Glomerular visceral epithelial cell (primary cell): ENCODE measurements at regions not wholly inside any gene's neighbourhood (a gene's known extent, or its start where the extent isn't known, plus 50 kb on each side); places are given as distances from the start of the nearest gene placed in this dataset.

ENCODE experiments used
- DNase-seq: peaks from one replicate; pipeline ENCODE4 v3.0.0-alpha.2; 2016; ENCODE audit errors: extremely low spot score

DNA sequence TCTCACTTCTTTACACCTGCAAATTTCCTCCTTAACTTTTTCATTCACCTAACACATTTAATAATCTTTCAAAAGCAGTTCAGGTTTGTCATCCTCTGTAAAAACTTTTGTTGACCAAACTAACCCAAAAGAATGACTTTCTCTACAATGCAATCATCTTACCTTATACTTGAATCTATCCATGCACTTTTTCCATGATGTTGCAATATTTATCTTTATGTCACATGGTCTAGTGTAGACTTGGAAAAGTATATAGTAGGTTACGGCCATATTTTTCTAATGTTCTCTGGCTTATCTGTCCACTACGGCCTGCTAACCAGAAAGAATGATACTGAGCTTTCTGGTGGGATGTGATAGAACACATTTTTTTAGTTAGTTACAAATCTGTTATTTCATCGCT, 431.0 kb upstream of the SOX9 start:
- DNase-seq = no peak

DNA sequence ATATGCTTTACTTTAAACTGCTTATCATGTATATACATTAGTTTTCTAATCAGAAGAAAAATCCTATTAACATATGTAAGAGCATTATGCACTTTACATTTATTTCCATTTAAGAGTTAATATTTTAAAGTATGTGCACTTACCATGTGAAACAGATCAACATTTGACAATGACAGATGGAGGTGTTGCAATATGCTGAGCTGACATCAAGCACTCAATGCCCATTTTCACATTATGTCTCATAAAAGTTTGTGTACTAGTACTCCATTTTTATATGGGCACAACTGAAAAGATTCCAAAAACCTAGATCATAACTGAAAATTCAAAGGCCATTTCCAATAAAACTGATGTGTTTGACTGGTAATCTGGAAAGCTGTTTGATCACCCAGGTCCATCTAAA, 420.9 kb upstream of the SOX9 start:
- no peak for DNase-seq

DNA sequence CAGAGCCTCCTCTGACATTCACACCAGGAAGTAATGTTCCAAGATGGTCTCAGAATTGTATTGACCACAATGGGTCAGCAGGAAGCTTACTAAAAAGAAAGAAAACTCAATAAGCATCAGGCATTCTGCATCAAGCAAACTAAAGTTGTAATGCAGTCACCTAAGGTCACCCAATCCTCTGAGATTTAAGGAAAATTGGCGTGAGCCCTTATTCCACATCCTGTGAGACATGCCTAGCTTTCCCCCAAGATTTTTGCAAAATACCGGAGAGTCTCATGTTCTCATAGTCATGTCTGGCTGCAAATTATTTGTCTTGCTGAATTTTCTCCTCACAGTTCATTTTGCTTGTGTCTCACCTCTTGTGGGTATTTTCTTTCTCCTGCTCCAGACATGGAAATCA, 417.1 kb upstream of the SOX9 start:
- no peak for DNase-seq

DNA sequence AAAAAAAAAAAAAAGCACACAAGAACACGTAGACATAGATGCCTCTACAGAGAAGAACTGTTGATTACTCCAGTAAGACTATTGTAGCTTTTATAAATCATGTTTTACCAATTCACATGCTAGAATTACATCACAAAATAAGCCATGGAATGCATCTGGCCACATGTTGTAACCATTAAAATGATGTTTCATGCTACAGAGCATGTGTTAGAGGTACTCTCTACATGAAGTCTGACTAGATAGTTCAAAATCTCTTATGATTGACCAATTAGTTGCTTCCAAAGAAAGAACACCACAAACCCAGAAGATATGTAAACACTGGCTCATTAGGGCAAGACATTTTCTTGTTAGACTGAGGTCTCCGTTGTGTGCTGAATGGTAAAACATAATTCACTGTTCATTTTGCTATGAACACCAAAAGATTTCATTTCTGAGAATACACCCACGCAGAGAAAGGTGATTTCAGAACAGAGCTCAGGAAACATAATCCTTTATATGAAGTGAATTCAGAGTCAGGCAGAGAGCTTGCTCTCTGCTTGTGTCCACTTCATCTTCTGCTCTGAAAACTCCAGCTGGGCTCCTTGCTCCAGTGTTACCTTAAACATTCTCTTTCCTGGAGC, 411.4 kb upstream of the SOX9 start:
- DNase-seq = no peak

DNA sequence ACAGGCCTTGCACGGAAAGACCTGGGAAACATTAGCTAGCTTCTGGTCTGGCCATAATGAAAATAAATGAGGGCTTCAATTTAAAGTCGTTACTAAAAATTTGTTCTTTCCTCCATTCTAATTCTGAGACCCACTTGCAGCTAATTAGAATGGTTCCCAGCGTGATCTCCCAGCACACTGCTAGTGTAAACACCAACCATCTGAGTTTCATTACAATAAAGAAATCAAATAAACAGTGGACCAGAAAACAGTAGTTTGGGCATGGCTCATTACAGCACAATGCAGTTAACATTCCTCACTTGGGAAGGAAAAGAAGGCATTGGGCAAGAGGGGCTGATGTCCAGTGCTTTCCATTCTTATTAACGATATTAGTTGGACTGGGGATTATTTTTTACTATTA, 410.9 kb upstream of the SOX9 start:
- DNase-seq = no peak

DNA sequence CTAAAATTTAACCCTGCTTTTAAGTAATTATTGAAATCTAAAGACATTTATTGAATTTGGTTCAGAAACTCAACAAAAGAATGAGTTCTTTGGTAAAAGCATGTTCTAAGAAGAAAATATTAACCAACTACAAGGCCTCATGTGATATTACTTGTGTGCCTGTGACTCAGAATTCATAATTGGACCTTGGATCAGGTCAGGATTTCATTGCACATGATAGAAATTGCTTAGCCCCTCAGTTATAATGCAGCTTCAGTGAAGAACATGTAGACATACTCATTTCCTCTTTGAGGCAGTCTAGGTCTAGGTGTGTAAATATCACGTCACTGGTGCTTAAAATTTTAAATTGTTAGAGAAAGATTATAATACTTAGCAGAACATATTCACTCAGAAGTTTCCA, 410.0 kb upstream of the SOX9 start:
- DNase-seq = no peak

DNA sequence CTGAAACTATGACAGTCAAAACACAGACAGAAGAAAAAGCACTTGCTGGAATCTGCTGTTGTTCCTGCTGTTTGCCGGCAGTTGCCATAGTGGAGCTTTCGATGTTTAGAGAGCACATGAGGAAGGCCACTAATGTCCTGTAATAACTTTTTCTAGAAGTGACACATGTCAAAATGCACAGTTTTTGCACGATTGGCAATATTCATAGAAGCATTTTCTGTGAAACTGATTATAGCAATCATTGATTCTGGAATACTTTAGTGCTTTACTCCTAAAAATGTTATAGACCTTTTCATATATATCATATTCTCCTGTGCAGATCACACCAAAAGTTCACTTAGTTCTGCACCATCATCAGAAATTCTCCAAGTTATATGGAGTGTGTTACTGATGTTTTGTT, 407.0 kb upstream of the SOX9 start:
- DNase-seq = no peak

DNA sequence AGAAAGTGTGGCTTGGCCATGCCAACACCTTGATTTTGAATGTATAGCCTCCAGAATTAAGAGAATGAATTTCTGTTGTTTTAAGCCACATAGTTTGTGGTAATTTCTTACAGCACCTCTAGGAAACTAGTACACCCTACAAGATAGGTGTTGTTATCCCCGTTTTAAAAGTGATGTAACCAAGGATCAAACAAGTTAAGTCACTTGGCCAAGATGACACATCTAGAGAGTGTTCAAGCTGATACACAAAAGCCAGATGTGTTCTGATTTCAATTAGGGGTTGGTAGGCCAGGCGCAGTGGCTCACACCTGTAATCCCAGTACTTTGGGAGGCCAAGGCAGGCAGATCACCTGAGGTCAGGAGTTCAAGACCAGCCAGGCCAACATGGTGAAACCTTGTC, 396.5 kb upstream of the SOX9 start:
- no peak for DNase-seq

DNA sequence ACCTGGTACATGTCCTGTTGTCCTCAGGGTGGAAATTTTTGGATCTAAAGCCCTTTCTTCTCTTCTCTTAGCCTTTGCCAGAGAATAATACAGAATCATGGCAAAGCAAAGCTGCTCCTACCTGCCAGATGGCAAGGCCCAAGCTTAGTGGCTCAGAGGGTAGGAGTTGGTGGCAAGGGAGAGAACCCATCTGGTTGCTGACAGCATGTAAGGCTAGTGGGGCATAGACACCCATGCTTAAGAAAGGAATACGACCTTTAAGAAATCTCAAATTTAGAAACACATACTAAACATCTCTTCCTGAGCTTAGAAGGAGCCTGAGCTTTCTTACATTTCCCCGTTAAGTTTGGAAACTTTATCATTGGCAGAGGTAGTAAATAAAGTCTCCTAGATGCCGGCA, 395.0 kb upstream of the SOX9 start:
- no peak for DNase-seq

DNA sequence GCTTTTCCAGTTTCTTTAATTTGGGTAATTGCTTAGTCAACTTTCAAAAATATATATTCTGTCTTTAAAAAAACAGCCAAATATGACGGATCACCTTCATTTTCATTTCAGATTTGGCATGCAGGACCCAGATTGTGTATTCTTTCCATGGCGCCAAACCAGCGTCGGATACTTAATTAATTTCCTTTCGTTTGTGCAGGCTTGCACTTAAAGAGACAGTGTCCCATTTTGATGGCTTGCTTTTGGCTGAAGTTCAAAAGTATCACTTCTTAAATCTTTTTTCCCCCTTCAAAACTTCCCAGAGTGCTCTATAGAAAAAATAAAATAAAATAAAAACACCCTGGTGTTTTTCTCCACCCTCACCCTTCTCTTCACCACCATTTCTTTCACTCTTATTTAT, 394.5 kb upstream of the SOX9 start:
- no peak for DNase-seq

DNA sequence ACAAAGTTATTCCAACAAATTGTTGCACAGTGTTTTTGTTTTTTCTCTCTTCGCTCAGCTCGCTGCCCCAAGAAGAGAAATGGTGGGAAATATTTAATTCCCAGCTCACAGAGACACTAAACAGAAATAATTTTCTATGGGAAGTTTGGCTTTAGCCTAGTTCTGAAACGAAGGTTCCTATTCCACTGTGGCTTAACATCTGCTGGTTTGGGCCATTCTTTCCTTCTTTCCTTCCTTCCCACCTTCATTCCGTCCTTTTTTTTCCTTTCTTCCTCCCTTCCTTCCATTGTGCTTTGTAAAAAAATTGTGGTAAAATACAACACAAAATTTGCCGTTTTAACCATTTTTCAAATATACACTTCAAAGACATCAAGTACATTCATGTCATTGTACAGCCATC, 393.5 kb upstream of the SOX9 start:
- DNase-seq = no peak

DNA sequence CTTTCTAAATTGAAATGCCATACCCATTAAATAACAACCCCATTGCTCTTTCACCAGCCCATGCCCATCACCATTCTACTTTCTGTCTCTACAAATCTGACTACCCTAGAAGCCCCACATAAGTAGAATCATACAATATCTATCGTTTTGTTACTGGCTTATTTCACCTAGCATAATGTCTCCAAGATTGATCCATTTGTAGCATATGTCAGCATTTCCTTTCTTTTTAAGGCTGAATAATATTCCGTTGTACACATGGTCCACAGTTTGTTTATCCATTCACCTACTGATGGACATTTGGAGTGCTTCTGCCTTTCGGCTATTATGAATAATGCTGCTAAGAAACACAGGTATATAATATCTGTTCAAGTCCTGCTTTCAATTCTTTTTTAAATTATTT, 393.1 kb upstream of the SOX9 start:
- no peak for DNase-seq

DNA sequence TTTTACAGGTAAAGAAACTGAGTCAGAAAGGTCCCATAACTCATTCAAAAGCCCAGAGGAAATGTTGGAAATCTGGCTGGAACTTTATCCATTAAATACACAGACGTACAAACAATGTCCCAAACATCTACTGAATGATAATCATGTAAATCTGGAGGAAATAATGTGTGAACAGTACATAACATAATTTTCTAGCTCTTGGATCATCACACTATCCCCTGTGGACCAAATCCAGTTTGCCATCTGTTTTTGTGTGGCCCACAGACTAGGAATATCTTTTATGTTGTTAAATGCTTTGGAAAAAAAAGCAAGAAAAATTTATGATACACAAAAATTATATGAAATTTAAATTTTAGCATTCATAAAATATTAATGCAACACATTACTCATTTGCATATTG, 389.9 kb upstream of the SOX9 start:
- DNase-seq = no peak

DNA sequence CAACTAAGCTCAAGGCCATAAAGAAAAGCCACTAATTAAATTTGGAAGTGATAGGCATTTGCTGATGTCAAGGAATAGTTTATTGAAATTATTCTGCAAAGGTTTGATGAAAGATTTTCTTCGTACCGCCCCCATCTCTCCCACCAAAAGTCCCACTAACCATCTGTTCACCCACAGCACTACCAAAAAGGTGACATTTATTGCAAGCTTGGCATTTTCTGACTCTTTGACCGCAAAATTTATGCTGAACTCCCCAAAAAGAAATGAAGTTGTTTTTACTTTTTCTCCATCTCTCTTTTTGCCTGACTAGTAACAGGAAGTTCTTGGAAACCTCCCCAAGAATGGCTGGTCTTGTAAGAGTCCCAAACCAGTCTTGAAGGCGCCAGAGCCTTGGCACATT, 384.9 kb upstream of the SOX9 start:
- DNase-seq = no peak

DNA sequence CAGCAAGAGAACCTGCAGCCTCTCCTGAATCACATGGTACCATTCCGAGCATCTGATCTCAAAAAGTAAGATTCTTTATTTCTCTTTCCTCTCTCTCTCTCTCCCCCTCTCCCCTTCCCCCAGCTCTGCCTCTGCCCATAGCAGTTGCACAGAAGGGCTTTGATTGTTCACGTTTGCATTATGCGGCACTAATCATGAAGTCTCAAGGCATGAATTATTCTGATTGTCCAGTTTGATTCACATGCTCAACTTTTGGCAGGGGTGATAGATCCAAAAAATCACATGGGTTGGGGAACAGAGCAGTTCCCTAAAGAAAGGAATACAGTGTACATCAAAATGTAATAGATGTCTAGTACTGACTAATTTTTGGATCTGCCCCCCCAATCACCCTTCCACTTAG, 380.0 kb upstream of the SOX9 start:
- no peak for DNase-seq

DNA sequence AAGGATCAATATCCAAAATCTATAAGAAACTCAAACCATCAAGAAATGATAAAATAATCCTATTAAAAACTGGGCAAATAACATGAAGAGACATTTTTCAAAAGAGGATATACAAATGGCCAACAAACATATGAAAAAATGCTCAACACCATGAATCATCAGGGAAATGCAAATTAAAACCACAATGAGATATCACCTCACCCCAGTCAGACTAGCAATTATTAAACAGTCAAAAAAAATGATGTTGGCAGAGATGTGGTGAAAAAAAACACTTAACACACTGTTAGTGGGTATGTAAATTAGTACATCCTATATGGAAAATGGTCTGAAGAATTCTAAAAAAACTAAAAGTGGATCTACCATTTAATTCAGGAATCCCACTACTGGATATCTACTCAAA, 379.0 kb upstream of the SOX9 start:
- no peak for DNase-seq

DNA sequence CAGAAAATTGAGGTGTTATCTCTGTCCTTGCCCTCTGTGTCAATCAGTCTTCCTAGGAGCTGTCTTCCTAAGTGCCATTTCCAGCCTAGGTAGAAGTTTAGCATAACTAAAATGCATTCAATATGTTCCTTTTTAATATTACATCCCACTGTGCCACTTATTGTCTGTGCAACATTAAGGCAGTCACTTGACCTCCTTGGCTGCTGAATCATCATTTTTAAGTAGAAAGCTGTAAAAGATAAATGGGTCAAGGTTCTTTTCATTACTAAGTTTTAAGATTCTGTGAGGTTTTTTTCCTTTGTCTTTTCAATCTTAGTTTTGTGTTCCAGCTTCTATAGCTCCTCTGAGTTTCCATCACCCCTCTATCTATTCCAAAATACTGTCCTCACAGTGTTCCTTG, 371.9 kb upstream of the SOX9 start:
- DNase-seq = no peak

DNA sequence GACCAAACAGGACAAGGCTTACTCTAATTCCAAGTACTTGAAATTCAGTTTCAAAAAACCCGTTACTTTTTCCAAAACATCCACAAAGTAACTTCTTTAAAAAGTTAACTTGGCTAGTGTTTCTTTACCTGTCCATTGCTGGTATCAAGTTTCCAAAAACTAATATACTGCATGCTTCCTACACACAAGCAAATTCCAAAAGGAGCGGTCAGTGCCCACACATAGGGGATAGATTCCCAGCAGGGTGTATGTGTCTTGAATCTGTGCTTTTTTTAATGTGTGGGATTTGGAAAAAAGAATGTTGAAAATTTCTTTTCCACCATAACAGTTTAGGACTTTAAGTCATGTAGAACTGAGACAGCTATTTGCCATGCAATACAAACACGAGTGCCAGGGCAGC, 367.8 kb upstream of the SOX9 start:
- no peak for DNase-seq

DNA sequence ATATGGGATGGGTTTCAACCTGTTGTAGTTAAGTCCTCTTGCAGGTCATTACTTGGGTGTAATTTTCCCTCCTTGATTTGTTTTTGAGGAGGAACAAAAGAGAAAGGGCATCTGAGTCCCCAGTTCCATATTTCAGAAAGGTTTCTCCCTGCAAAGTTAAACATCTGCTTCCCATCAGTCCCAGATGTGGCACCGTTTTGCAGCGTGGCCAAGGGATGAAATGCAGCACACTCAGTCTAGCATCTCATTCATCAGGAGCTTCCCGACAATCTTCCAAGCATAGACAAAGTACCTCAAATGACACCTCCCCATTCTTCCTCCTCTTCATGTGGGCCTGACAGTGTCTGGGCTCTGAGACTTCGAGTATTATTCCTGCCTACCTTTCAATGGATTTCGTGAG, 363.7 kb upstream of the SOX9 start:
- DNase-seq = no peak

DNA sequence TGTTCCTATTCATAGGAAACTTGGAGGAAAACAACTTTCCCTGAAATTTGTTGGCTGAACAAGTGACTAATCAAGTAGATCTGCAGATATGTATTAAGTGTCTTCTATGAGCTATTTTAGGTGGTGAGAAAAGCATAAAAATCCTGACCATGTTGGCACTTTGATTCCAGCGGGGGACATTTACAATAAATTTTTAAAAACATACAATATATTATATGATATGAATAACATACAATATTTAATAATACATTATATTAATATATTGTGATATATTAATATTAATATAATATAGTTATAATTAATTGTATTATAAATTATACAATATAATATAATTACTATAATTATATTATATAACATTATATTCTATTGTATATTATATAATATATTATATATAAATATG, 362.9 kb upstream of the SOX9 start:
- no peak for DNase-seq

DNA sequence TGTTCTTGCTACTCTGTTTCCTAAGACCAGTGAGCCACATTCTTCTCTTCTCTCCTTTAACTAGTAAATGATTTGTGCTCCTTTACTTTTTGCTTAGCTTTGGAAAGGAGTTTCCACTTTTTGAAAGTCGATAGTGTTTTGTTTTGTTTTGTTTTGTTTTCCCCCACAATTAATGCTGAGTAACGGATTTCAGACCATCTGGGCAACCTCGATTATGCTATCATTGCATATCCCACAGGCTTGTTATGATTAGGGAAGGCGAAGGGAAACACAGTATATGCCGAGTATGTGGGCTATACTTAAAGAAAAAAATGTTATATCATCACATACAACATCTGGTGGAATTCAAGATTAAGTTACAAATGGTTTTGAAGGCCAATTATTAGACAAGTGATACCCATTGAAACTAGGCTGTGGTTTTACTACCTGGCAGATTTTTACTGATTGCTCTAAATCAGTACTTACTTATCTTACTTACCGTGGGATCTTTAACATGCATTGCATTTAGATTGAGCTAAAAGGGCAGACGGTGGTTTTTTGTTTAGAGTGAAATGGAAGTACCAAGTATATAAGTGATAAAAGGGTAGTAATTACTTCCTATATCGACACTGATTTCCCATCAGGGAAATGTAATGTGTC, 361.3 kb upstream of the SOX9 start:
- DNase-seq = no peak

DNA sequence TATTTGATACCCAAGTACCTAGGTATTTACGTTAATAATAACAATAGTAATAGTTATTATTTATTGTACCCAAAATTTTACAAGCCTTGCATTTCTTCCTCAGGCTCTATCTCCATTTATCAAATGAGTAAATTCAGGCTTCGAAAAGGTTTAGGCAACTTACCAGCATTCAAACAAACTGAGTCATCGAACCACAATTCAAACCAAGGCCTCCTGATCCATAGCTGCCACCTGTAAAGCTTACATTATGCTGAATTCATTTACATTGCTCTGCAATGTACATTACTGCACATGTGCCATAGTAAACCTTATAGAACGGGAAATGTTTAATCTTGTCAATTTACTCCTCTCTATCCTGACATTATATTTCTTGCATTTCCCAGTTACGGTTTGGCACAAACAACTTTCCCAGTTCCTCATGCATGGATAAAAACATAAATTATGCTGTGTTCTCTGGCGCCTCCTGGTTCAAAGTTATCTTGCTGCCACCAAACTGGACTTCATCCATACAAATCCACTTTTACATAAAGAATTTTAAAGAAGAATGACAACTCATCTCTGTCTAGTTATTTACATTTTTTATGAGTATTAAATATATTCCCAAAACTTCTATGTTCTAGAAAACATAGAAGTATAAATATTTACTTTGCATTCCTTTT, 360.6 kb upstream of the SOX9 start:
- peak; percentile 15 for DNase-seq

DNA sequence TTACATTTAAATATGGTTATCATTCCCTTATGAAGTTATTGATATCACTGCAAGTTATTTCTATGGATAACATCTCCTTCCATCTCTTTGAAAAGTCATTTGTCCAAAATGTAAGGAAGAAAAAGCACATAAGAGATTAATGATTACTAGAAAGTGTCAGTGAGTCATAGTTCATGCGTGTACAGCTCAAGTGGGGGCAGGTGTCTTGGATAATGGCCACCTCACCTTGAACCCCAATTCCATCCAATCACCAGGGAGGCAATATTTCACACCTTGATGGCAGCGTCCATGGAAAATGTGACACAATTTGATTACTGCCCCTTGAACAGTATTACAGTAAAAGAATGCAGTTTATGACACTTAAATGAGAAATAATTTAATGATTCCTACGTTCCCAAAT, 358.3 kb upstream of the SOX9 start:
- DNase-seq = no peak

DNA sequence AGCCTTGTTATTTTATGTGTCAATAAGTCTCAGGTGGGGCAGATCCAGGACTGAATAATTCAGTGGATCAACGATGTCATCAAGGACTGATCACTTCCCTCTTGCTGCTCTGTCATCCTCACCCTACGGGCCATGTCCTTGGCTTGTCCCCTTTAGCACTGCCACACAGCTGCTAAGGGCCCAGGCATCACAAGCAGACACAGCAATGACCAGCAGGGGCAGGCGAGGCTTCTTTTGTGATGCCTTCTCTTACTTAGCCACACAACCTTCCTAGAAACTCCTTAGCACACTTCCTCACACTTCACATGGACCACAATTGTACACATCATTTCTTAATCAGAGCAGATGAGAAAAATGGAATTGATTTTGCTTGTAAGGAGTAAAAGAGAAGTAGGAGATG, 356.3 kb upstream of the SOX9 start:
- DNase-seq = no peak
